ENCODE measurements at regions not wholly inside any gene's neighbourhood (a gene's known extent, or its start where the extent isn't known, plus 50 kb on each side); places are given as distances from the start of the nearest gene placed in this dataset.

DNA sequence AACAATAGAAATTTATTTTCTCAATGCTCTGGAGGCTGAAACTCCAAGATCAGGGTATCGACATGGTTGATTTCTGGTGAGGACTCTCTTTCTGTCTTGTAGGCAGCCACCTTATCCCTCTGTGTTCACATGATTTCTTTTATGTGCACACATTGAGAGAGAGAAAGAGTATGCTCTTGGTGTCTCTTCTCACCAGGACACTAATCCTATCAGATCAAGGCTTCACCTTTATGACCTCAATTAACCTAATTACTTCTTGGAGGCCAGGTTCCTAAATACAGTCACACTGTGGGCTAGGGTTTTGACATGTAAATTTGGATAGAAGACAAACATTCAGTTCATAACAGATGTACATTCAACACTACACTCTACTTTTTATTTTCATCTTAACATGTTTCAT is 1094.2 kb upstream of the ADGRL2 start:
- intact Hi-C loops (cut with DNase I): no loop called here
- Histone ChIP-seq H3K4me3 (no peak overlapping the region), H3K9me3 (no peaks in the 10 kb centered on the region), H3K4me1 (no peaks in the 10 kb centered on the region), H3K36me3 (no peaks in the 10 kb centered on the region), H3K27ac (replicated peaks in 1 of 4) (no peak overlapping the region), H3K27me3 (no peaks in the 10 kb centered on the region)
- no peak for DNase-seq (ENCODE audit: extremely low spot score)
- 97% methylated on average over 1 of the region's 1 CpG for WGBS
- no peak for TF ChIP-seq POLR2AphosphoS5 (IDR thresholded peaks at IDR 0.05)
- TF ChIP-seq EP300 (IDR thresholded peaks at IDR 0.05): no peak
- TF ChIP-seq POLR2A (IDR thresholded peaks at IDR 0.05; ENCODE audit: low read depth): no peak
- TF ChIP-seq, protein P1, sequence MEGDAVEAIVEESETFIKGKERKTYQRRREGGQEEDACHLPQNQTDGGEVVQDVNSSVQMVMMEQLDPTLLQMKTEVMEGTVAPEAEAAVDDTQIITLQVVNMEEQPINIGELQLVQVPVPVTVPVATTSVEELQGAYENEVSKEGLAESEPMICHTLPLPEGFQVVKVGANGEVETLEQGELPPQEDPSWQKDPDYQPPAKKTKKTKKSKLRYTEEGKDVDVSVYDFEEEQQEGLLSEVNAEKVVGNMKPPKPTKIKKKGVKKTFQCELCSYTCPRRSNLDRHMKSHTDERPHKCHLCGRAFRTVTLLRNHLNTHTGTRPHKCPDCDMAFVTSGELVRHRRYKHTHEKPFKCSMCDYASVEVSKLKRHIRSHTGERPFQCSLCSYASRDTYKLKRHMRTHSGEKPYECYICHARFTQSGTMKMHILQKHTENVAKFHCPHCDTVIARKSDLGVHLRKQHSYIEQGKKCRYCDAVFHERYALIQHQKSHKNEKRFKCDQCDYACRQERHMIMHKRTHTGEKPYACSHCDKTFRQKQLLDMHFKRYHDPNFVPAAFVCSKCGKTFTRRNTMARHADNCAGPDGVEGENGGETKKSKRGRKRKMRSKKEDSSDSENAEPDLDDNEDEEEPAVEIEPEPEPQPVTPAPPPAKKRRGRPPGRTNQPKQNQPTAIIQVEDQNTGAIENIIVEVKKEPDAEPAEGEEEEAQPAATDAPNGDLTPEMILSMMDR (IDR thresholded peaks at IDR 0.05): no peak

GRCh38 chr1:80678438-80678837 is 1122.3 kb upstream of the ADGRL2 start:
- TF ChIP-seq POLR2AphosphoS5 (IDR thresholded peaks at IDR 0.05) (no peak), EP300 (IDR thresholded peaks at IDR 0.05) (no peak), POLR2A (IDR thresholded peaks at IDR 0.05; ENCODE audit: low read depth) (no peak)
- TF ChIP-seq, protein P1 (IDR thresholded peaks at IDR 0.05): no peak
- Histone ChIP-seq H3K36me3 (no peaks in the 10 kb centered on the region), H3K27me3 (no peaks in the 10 kb centered on the region), H3K27ac (replicated peaks in 1 of 4) (no peak overlapping the region), H3K4me3 (no peak overlapping the region), H3K9me3 (no peaks in the 10 kb centered on the region), H3K4me1 (no peaks in the 10 kb centered on the region)
- intact Hi-C loops (cut with DNase I): no loop called here
- no peak for DNase-seq (ENCODE audit: extremely low spot score)
- 82% methylated on average over 5 of the region's 5 CpGs for WGBS

GRCh38 chr1:80675454-80675853 is 1125.3 kb upstream of the ADGRL2 start:
- WGBS: 81% methylated on average over 3 of the region's 3 CpGs
- Histone ChIP-seq H3K27ac (replicated peaks in 1 of 4) (no peak overlapping the region), H3K4me3 (no peak overlapping the region), H3K36me3 (no peaks in the 10 kb centered on the region), H3K27me3 (no peaks in the 10 kb centered on the region), H3K9me3 (no peaks in the 10 kb centered on the region), H3K4me1 (no peaks in the 10 kb centered on the region)
- TF ChIP-seq EP300 (IDR thresholded peaks at IDR 0.05) (no peak), POLR2AphosphoS5 (IDR thresholded peaks at IDR 0.05) (no peak), POLR2A (IDR thresholded peaks at IDR 0.05; ENCODE audit: low read depth) (no peak)
- TF ChIP-seq, protein P1 (IDR thresholded peaks at IDR 0.05): no peak
- intact Hi-C loops (cut with DNase I): no loop called here
- no peak for DNase-seq (ENCODE audit: extremely low spot score)

DNA sequence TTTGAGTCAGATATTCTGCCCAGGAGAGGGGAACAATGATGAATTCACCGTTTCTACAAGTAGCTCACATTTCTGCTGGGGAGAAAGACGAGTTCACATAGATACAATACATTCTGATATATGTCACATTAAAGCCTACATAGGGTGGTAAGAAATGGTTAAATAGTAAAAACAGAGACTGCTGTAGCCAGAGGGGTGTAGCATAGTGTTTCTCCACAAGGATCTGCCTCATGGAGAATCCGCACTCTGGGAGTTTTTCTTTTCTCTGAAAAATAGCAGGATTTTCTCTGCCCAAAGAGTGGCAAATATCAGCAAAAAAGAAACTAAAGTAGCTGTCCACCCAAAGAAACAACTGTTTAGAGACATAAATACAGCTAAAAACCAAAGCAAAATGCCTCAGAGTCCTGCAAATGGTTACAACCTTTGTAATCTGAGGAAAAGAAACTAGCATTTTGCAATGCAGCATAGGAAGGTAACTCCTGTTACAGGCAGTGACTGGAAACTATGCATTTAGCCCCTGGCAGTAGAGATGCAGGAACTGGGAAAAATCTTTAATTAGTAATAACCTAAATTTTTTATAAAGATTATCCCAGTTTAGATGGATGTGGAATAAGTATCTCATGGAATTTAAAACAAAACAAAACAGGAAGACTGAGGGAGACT is 1126.7 kb upstream of the ADGRL2 start:
- no peak for DNase-seq (ENCODE audit: extremely low spot score)
- no peaks in the 10 kb centered on the region for H3K9me3 ChIP-seq
- no peak overlapping the region for H3K4me3 ChIP-seq
- H3K36me3 ChIP-seq: no peaks in the 10 kb centered on the region
- whole genome bisulfite sequencing: 64% methylated on average over 3 of the region's 3 CpGs
- no peak for TF ChIP-seq POLR2AphosphoS5 (IDR thresholded peaks at IDR 0.05)
- TF ChIP-seq POLR2A (IDR thresholded peaks at IDR 0.05; ENCODE audit: low read depth): no peak
- TF ChIP-seq EP300 (IDR thresholded peaks at IDR 0.05): no peak
- no peaks in the 10 kb centered on the region for H3K27me3 ChIP-seq
- H3K27ac ChIP-seq (replicated peaks in 1 of 4): no peak overlapping the region
- intact Hi-C loops (cut with DNase I): no loop called here
- H3K4me1 ChIP-seq: no peaks in the 10 kb centered on the region

DNA sequence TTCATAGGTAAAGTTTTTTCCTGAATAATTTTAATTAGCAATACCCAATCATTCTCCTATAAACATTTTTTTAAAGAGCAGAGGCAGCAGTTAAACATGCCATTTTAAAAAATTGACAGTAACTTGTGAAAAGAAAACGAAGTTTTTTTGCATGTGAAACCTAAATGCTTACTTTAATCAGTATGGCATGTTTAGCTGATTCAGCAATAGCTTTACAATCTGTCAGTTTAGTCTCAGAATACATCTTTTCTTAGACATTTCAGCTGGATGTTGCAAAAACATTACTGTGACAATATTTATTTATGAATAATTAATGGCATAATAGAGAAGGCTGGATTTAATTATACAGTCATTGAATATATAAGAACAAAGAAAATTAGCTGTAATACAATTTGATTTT is 1132.4 kb upstream of the ADGRL2 start:
- Histone ChIP-seq H3K27ac (replicated peaks in 1 of 4) (no peak overlapping the region), H3K36me3 (no peaks in the 10 kb centered on the region), H3K27me3 (no peaks in the 10 kb centered on the region), H3K4me1 (no peaks in the 10 kb centered on the region), H3K4me3 (no peak overlapping the region), H3K9me3 (no peaks in the 10 kb centered on the region)
- TF ChIP-seq POLR2A (IDR thresholded peaks at IDR 0.05; ENCODE audit: low read depth) (no peak), POLR2AphosphoS5 (IDR thresholded peaks at IDR 0.05) (no peak), EP300 (IDR thresholded peaks at IDR 0.05) (no peak)
- TF ChIP-seq, protein P1 (IDR thresholded peaks at IDR 0.05): no peak
- intact Hi-C loops (cut with DNase I): no loop called here
- 64% methylated on average over 1 of the region's 1 CpG for WGBS
- DNase-seq (ENCODE audit: extremely low spot score): no peak
